ENCODE measurements at regions not wholly inside any gene's neighbourhood (a gene's known extent, or its start where the extent isn't known, plus 50 kb on each side); places are given as distances from the start of the nearest gene placed in this dataset.

DNA sequence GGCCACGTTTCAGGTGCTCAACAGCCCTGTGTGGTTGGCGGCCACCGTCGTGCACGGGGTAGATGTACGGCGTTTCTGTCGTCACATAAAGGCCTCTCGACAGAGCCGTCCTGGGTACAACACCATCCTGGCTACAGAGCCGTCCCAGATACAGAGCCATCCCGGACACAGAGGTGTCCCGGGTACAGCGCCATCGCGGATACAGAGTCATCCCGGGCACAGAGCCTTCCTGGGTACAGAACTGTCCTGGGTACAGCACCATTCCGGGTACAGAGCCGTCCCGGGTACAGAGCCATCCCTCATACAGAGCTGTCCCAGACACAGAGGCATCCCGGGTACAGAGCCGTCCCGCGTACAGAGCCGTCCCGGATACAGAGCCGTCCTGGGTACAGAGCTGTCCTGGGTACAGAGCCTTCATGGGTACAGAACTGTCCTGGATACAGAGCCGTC, 222.7 kb upstream of the SOX1 start:
- no peaks in the 10 kb centered on the region for H3K36me3 Mint-ChIP-seq (ENCODE audit: low read depth)
- H3K9me3 Mint-ChIP-seq, result peaks cover 2% of the 10 kb centered on the region
- POLR2A ChIA-PET, result no interaction called here
- DNase-seq, result no peak
- H3K4me1 Mint-ChIP-seq (ENCODE audit: low read depth), result no peaks in the 10 kb centered on the region
- CTCF ChIA-PET, result no interaction called here
- H3K27ac Mint-ChIP-seq, result no peak overlapping the region
- ATAC-seq, result no peak
- peaks cover 17% of the 10 kb centered on the region for H3K27me3 Mint-ChIP-seq
- H3K4me3 Mint-ChIP-seq, result no peak overlapping the region
- TF ChIP-seq, protein P1, sequence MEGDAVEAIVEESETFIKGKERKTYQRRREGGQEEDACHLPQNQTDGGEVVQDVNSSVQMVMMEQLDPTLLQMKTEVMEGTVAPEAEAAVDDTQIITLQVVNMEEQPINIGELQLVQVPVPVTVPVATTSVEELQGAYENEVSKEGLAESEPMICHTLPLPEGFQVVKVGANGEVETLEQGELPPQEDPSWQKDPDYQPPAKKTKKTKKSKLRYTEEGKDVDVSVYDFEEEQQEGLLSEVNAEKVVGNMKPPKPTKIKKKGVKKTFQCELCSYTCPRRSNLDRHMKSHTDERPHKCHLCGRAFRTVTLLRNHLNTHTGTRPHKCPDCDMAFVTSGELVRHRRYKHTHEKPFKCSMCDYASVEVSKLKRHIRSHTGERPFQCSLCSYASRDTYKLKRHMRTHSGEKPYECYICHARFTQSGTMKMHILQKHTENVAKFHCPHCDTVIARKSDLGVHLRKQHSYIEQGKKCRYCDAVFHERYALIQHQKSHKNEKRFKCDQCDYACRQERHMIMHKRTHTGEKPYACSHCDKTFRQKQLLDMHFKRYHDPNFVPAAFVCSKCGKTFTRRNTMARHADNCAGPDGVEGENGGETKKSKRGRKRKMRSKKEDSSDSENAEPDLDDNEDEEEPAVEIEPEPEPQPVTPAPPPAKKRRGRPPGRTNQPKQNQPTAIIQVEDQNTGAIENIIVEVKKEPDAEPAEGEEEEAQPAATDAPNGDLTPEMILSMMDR (IDR thresholded peaks at IDR 0.05), result no peak
- intact Hi-C loops (cut with micrococcal nuclease), result no loop called here

- intact Hi-C loops (cut with micrococcal nuclease), result no loop called here
- H3K27me3 Mint-ChIP-seq, result peaks cover 17% of the 10 kb centered on the region
- ATAC-seq (no peak), DNase-seq (no peak)
- TF ChIP-seq, protein P1 (IDR thresholded peaks at IDR 0.05), result no peak
- peaks cover 2% of the 10 kb centered on the region for H3K9me3 Mint-ChIP-seq
- no peak overlapping the region for H3K27ac Mint-ChIP-seq
- no peaks in the 10 kb centered on the region for H3K36me3 Mint-ChIP-seq (ENCODE audit: low read depth)
- ChIA-PET CTCF (no interaction called here), POLR2A (no interaction called here)
- H3K4me3 Mint-ChIP-seq, result no peak overlapping the region
- H3K4me1 Mint-ChIP-seq (ENCODE audit: low read depth), result no peaks in the 10 kb centered on the region
These were observed 222.3 kb upstream of the SOX1 start for GRCh38 chr13:111844682-111845081.

GRCh38 chr13:111845621-111846351, 221.2 kb upstream of the SOX1 start:
- intact Hi-C loops (cut with micrococcal nuclease), result no loop called here
- no peak for ATAC-seq

GRCh38 chr13:111846391-111847159, 220.4 kb upstream of the SOX1 start:
- TF ChIP-seq, protein P1 (IDR thresholded peaks at IDR 0.05), result no peak
- intact Hi-C loops (cut with micrococcal nuclease), result no loop called here
- POLR2A ChIA-PET, result no interaction called here

More at GRCh38 chr13:111845621-111846351, 221.2 kb upstream of the SOX1 start:
- DNase-seq, result no peak
- no peaks in the 10 kb centered on the region for H3K36me3 Mint-ChIP-seq (ENCODE audit: low read depth)
- ChIA-PET CTCF (no interaction called here), POLR2A (no interaction called here)
- no peak overlapping the region for H3K4me3 Mint-ChIP-seq
- no peak overlapping the region for H3K27ac Mint-ChIP-seq
- TF ChIP-seq, protein P1 (IDR thresholded peaks at IDR 0.05), result no peak
- H3K9me3 Mint-ChIP-seq, result peaks cover 2% of the 10 kb centered on the region
- H3K4me1 Mint-ChIP-seq (ENCODE audit: low read depth), result no peaks in the 10 kb centered on the region
- peaks cover 17% of the 10 kb centered on the region for H3K27me3 Mint-ChIP-seq

DNA sequence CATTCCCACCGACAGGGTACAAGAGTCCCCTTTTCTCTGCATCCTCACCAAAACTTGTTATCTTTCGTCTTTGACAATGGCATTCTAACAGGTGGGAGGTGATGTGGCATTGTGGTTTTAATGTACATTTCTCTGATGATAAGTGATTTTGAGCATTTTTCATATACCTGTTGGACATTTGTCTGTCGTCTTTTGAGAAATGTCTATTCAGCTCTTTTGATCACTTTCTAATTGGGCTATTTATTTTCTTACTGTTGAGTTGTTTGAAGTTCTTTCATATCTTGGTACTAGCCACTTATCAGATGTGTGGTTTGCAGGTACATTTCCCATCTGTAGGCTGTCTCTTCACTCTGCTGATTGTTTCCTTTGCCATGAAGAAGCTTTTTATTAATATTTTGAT, 219.0 kb upstream of the SOX1 start:
- ATAC-seq (no peak), DNase-seq (no peak)
- Mint-ChIP-seq H3K9me3 (peaks cover 2% of the 10 kb centered on the region), H3K27me3 (peaks cover 17% of the 10 kb centered on the region), H3K27ac (no peak overlapping the region), H3K4me3 (no peak overlapping the region), H3K4me1 (ENCODE audit: low read depth) (no peaks in the 10 kb centered on the region), H3K36me3 (ENCODE audit: low read depth) (no peaks in the 10 kb centered on the region)
- POLR2A ChIA-PET, result no interaction called here
- CTCF ChIA-PET, result no interaction called here
- TF ChIP-seq, protein P1 (IDR thresholded peaks at IDR 0.05), result no peak
- intact Hi-C loops (cut with micrococcal nuclease), result no loop called here

More at GRCh38 chr13:111846391-111847159, 220.4 kb upstream of the SOX1 start:
- DNase-seq, result no peak
- CTCF ChIA-PET, result no interaction called here
- peaks cover 17% of the 10 kb centered on the region for H3K27me3 Mint-ChIP-seq
- H3K9me3 Mint-ChIP-seq, result peaks cover 2% of the 10 kb centered on the region
- no peaks in the 10 kb centered on the region for H3K4me1 Mint-ChIP-seq (ENCODE audit: low read depth)
- no peak overlapping the region for H3K4me3 Mint-ChIP-seq
- H3K36me3 Mint-ChIP-seq (ENCODE audit: low read depth), result no peaks in the 10 kb centered on the region
- H3K27ac Mint-ChIP-seq, result no peak overlapping the region
- ATAC-seq, result no peak
